DMS53 (cell line): ENCODE measurements at regions not wholly inside any gene's neighbourhood (a gene's known extent, or its start where the extent isn't known, plus 50 kb on each side); places are given as distances from the start of the nearest gene placed in this dataset.
A peak's percentile ranks its signal among the peaks of the same experiment; 100 is the strongest.
"Not testable (repeated sequence)": the region's sequence is repeated elsewhere in the genome, so short reads cannot be mapped to it uniquely, and the experiment has no call there.

Source experiments
- DNase-seq: peaks from one replicate; lab custom pipeline; 2025; lab: John Stamatoyannopoulos, UW

DNA sequence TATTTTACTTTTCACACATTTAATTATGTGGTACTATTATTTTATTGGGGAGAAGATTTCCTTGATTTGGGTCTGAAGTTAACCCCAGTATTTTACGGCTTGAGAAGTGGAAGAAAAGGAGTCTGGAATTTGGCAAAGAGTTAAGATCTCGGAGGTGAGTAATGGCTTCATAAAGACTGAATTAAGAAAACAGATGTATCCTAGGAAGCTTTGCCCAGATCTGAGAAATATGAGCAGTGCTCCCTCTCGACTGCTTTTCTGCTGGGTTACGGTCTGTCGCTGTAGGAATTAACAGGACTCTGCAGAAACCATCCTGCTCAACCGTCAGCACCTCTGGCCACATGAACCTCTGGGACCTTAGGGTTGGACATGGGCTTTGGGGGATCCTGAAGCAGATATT is 163.6 kb upstream of the NDN start:
- no peak for DNase-seq

DNA sequence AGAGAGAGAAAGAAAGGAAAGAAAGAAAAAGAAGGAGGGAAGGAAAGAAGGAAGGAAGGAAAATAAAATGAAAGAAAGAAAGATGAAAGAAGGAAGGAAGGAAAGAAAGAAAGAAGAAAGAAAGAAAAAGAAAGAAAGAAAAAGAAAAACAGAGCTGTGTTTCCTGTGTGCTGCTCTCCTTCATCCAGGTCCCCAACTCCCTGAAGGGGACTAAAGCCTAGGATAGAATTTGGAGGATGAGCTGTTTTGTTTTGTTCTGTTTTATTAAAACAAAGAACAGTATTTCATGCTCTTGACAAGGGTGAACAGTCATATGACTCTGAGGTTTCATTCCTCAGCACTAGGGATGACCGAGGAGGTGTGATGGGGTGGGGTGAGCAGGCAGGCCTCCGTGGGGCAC is 164.8 kb upstream of the NDN start:
- DNase-seq, result no peak

DNA sequence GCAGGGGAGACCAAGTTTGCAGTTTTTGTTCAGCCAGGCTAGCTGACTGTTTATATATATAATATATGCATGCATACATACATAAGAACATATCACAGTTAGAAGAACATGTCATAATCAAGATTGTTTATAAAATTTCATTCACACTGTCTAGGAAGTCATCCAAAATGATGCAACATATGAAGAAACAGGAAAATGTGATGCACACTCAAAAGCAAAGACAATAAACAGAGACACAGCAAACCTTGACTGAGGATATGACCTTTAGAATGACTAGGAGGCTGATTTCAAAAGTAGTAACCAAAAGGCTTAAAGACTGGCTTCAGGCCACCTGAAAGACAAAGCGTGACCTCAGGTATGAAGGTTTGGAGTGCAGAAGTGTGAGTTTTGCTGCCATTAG is 166.2 kb upstream of the NDN start:
- no peak for DNase-seq

GRCh38 chr15:23854203-23854911 is 167.3 kb upstream of the NDN start:
- DNase-seq, result no peak

- DNase-seq, result no peak
These were observed 168.0 kb upstream of the NDN start for GRCh38 chr15:23854912-23855659.

- DNase-seq, result no peak
These were observed 168.8 kb upstream of the NDN start for GRCh38 chr15:23855947-23856346.

DNA sequence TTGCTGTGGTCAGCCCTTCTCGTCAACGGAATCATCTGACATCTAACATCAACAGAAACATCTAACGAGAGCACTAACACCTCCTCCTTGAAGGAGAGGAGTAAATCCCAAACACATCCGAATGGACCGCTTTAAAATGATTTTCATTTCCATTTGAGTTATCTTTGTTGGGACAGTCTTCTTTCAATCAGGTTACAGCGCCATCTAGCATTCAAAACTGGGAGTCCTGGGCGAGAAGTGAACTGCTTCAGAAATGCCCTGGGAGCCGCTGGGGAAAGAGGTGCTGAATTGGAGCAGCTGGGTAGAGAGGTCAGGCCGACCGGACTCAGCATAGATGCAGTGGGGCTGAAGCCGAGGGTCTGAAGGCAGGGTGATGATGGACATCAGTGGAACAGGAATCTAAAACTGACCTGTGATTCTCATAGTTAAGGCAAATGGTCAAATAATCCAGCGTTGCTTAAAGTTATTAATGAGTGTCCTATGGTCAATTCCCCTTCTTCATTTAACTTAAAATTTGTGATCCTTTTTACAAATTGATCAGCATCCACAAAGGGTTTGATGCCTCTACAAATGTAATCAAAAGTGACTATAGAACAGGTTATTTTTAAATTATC is 170.0 kb upstream of the NDN start:
- peak; percentile 48 for DNase-seq

DNA sequence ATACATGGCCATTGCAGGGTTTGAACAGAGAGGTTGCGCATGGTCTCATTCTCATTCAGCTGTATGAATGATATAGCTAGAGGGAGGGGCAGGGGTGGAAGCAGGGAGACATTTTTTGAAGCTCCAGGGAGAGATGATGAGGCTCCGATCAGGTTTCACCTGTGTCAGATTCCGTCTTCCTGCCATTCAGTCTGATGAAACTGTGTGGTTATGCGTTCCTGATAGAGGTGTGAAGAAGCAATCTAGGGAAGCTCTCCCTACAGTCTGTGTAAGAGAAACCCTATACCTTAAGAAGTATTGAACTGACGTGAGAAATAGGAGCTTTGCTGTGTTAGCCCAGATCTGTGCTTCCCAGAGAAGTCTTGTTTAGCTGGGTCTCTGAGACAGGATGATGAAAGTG is 171.9 kb upstream of the NDN start:
- no peak for DNase-seq

- DNase-seq, result no peak
These were observed 173.5 kb upstream of the NDN start for GRCh38 chr15:23860290-23861245.

GRCh38 chr15:23866832-23867231 is 179.7 kb upstream of the NDN start:
- peak; percentile 19 for DNase-seq

- DNase-seq, result no peak
These were observed 182.3 kb upstream of the NDN start for GRCh38 chr15:23869396-23869795.

DNA sequence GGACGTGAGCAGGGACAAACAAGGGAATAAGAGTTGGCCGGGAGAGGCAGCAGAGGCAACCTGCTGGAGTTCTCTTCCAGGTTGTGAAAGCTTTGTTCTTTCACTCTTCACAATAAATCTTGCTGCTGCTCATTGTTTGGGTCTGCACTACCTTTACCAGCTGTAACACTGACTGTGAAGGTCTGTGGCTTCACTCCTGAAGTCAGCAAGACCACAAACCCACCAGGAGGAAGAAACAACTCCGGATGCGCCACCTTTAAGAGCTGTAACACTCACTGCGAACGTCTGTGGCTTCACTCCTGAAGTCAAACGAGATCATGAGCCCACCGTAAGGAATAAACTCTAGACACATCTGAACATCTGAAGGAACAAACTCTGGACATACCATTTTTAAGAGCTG is 186.5 kb upstream of the NDN start:
- DNase-seq, result not testable (repeated sequence)

GRCh38 chr15:23877502-23878412 is 190.7 kb upstream of the NDN start:
- peak; percentile 73 for DNase-seq

GRCh38 chr15:23881291-23881690 is 194.2 kb upstream of the NDN start:
- DNase-seq, result no peak

GRCh38 chr15:23890218-23890617 is 203.1 kb upstream of the NDN start:
- DNase-seq, result no peak

DNA sequence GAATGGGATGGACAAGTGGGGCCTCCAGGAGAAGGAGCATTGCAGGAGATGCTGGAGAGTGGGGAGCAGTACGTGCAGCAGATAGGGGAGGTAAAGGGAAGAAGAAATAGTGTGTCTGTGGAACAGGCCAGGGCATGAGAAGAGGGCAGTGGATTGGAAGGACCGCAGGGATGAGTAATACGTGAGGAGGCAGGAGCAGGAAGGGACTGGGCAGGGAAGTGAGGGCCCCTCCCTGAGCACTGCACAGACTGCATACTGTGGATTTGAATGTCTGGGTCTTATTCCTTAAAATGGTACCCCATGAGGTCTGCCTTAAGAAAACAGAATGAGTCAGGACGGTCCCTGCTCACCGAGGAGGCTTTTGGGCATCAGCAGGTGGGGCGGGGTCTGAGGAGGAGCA is 210.0 kb upstream of the NDN start:
- no peak for DNase-seq

DNA sequence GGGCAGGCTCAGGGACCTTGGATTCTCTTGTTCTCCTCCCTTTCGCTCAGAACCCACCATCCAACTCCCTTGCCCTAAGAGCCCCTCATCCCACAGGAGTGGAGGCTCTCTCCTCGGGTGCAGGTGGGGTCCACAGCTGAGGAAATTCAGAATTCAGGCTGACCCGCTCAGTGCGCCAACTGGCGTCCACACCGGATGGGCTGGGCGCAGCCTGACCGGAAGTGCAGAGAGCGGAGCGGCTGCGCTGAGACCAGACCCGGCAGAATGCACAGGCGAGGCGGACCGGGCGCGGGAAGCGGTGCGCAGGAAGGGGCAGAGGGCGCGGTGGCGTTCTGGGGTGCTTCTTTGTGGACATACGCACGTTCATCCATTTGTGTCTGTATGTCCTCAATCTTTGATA is 210.4 kb upstream of the NDN start:
- no peak for DNase-seq

- DNase-seq, result no peak
These were observed 222.9 kb upstream of the NDN start for GRCh38 chr15:23910030-23910429.

- no peak for DNase-seq
These were observed 225.1 kb upstream of the NDN start for GRCh38 chr15:23912191-23912590.

DNA sequence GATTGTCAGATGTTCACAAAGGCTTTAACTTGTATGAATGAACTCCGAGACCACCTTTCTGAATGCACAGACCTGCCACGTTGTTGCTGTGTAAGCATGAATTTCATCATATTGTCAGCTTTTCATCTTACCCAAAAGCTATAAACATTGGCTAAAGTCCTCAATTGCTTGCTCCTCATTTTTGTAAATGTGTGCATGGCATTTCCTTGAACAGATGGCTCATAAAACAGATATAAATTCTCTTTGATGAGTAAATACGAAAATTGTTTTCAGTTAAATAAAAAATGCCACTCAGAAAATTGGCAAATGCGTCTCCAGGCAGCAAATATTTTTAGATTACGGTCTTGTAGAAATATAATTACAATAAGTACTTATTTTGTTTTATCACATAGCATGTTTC is 226.0 kb upstream of the NDN start:
- no peak for DNase-seq

DNA sequence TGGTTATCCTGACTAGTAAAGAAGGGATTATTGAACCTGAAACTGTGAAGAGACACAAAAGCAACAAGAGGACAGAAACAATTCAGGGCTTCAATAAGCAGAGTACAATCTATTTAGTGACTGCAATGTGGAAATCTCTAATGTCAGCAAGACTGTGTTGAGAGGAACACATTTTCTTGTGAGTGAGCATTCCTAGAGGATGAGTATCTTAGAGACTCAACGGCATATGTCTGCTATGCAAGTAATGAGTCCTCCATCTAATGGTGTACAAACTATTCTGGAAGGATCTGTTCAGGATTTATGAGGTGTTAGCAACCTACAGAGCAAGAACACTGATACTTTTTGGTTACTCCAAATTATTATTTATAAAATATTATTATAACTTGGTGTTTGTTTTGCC is 226.5 kb upstream of the NDN start:
- no peak for DNase-seq
